ENCODE measurements at regions not wholly inside any gene's neighbourhood (a gene's known extent, or its start where the extent isn't known, plus 50 kb on each side); places are given as distances from the start of the nearest gene placed in this dataset.

DNA sequence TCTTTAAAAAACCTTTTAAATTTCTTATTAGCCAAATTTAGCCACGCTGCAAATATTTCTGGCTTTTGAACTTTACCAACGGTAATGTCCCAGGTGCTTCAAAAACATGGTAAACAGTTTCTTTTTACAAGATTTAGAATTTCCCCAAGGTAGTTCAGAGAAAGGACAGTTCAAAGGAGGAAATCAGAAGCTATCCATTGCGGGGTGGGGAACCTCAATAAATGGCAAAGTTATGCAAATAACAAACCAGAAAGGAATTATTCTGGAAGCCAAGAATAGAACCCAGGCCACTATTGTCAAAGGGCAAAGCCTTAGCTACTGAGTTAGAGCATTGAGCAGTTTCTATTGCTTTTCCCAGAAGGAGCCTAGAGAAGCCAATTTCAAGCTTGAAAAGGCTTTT lies 62.3 kb downstream of the PDE6H start:
- no peak for TF ChIP-seq GFI1B (tag by site-specific recombination; IDR thresholded peaks at IDR 0.05)
- TF ChIP-seq HOXD13 (CRISPR knock-in tag; IDR thresholded peaks at IDR 0.05; ENCODE audit: borderline replicate concordance), result no peak
- ChIA-PET CTCF (no interaction called here), POLR2A (no interaction called here)
- Histone ChIP-seq H3K27ac (ENCODE audit: extremely low read depth, low read depth, low read length) (no peak overlapping the region), H3K4me3 (ENCODE audit: low read depth, low read length) (no peak overlapping the region), H3K9me3 (ENCODE audit: control insufficient read depth, insufficient read depth, low read depth, low read length) (no peaks in the 10 kb centered on the region), H3K4me1 (ENCODE audit: control insufficient read depth, insufficient read depth, low read length) (peaks cover 2% of the 10 kb centered on the region; the same call in 1 of the 2 replicates), H3K36me3 (ENCODE audit: control insufficient read depth in 2 of 2, insufficient read depth in 1 of 2, low read length in 2 of 2) (no peaks in the 10 kb centered on the region)

GRCh38 chr12:15037091-15037687 lies 64.3 kb downstream of the PDE6H start:
- no peaks in the 10 kb centered on the region for H3K36me3 ChIP-seq (ENCODE audit: control insufficient read depth in 2 of 2, insufficient read depth in 1 of 2, low read length in 2 of 2)
- no peak overlapping the region for H3K4me3 ChIP-seq (ENCODE audit: low read depth, low read length)
- ChIA-PET POLR2A (no interaction called here), CTCF (no interaction called here)
- peaks cover 2% of the 10 kb centered on the region; the same call in 1 of the 2 replicates for H3K4me1 ChIP-seq (ENCODE audit: control insufficient read depth, insufficient read depth, low read length)
- no peaks in the 10 kb centered on the region for H3K9me3 ChIP-seq (ENCODE audit: control insufficient read depth, insufficient read depth, low read depth, low read length)
- no peak overlapping the region for H3K27ac ChIP-seq (ENCODE audit: extremely low read depth, low read depth, low read length)
- TF ChIP-seq KLF8 (tag by site-specific recombination; IDR thresholded peaks at IDR 0.05), result no peak

- CTCF ChIA-PET, result no interaction called here
- Histone ChIP-seq H3K4me3 (ENCODE audit: low read depth, low read length) (no peak overlapping the region), H3K4me1 (ENCODE audit: control insufficient read depth, insufficient read depth, low read length) (peaks cover 2% of the 10 kb centered on the region; the same call in 1 of the 2 replicates), H3K9me3 (ENCODE audit: control insufficient read depth, insufficient read depth, low read depth, low read length) (no peaks in the 10 kb centered on the region), H3K27ac (ENCODE audit: extremely low read depth, low read depth, low read length) (no peak overlapping the region), H3K36me3 (ENCODE audit: control insufficient read depth in 2 of 2, insufficient read depth in 1 of 2, low read length in 2 of 2) (no peaks in the 10 kb centered on the region)
- POLR2A ChIA-PET, result no interaction called here
- TF ChIP-seq KLF8 (tag by site-specific recombination; IDR thresholded peaks at IDR 0.05), result no peak
- no peak for TF ChIP-seq ZNF155 (tag by site-specific recombination; IDR thresholded peaks at IDR 0.05)
- TF ChIP-seq ZNF311 (tag by site-specific recombination; IDR thresholded peaks at IDR 0.05; ENCODE audit: borderline replicate concordance), result no peak
- TF ChIP-seq SP3 (tag by site-specific recombination; IDR thresholded peaks at IDR 0.05), result no peak
- no peak for TF ChIP-seq ZNF580 (tag by site-specific recombination; IDR thresholded peaks at IDR 0.05)
- no peak for TF ChIP-seq PRDM1 (tag by site-specific recombination; IDR thresholded peaks at IDR 0.05)
- TF ChIP-seq ZNF621 (tag by site-specific recombination; IDR thresholded peaks at IDR 0.05), result no peak
- no peak for TF ChIP-seq SCRT2 (tag by site-specific recombination; IDR thresholded peaks at IDR 0.05)
- no peak for TF ChIP-seq MZF1 (tag by site-specific recombination; IDR thresholded peaks at IDR 0.05; ENCODE audit: borderline replicate concordance)
- no peak for TF ChIP-seq FEZF1 (tag by site-specific recombination; IDR thresholded peaks at IDR 0.05)
- TF ChIP-seq ZNF776 (tag by site-specific recombination; IDR thresholded peaks at IDR 0.05; ENCODE audit: borderline replicate concordance), result no peak
- no peak for TF ChIP-seq ZNF626 (tag by site-specific recombination; IDR thresholded peaks at IDR 0.05)
- TF ChIP-seq IKZF3 (tag by site-specific recombination; IDR thresholded peaks at IDR 0.05), result no peak
- no peak for TF ChIP-seq ZNF391 (tag by site-specific recombination; IDR thresholded peaks at IDR 0.05; ENCODE audit: borderline replicate concordance, low read depth)
- no peak for TF ChIP-seq YY2 (tag by site-specific recombination; IDR thresholded peaks at IDR 0.05)
- no peak for TF ChIP-seq ZNF426 (tag by site-specific recombination; IDR thresholded peaks at IDR 0.05)
- TF ChIP-seq ZNF629 (tag by site-specific recombination; IDR thresholded peaks at IDR 0.05), result no peak
Observed at GRCh38 chr12:15038137-15038536, 65.3 kb downstream of the PDE6H start.

GRCh38 chr12:15044471-15044870 lies 71.6 kb downstream of the PDE6H start:
- Histone ChIP-seq H3K4me1 (ENCODE audit: control insufficient read depth, insufficient read depth, low read length) (no peaks in the 10 kb centered on the region), H3K4me3 (ENCODE audit: low read depth, low read length) (no peak overlapping the region), H3K27ac (ENCODE audit: extremely low read depth, low read depth, low read length) (no peak overlapping the region), H3K36me3 (ENCODE audit: control insufficient read depth in 2 of 2, insufficient read depth in 1 of 2, low read length in 2 of 2) (no peaks in the 10 kb centered on the region), H3K9me3 (ENCODE audit: control insufficient read depth, insufficient read depth, low read depth, low read length) (no peaks in the 10 kb centered on the region)
- ChIA-PET CTCF (no interaction called here), POLR2A (no interaction called here)
- TF ChIP-seq ZNF302 (tag by site-specific recombination; IDR thresholded peaks at IDR 0.05; ENCODE audit: low read depth), result no peak
- TF ChIP-seq ZBTB48 (tag by site-specific recombination; IDR thresholded peaks at IDR 0.05), result no peak
- TF ChIP-seq ZNF692 (tag by site-specific recombination; IDR thresholded peaks at IDR 0.05), result no peak
- TF ChIP-seq ZBTB1 (tag by site-specific recombination; IDR thresholded peaks at IDR 0.05), result no peak
- TF ChIP-seq, protein P1, sequence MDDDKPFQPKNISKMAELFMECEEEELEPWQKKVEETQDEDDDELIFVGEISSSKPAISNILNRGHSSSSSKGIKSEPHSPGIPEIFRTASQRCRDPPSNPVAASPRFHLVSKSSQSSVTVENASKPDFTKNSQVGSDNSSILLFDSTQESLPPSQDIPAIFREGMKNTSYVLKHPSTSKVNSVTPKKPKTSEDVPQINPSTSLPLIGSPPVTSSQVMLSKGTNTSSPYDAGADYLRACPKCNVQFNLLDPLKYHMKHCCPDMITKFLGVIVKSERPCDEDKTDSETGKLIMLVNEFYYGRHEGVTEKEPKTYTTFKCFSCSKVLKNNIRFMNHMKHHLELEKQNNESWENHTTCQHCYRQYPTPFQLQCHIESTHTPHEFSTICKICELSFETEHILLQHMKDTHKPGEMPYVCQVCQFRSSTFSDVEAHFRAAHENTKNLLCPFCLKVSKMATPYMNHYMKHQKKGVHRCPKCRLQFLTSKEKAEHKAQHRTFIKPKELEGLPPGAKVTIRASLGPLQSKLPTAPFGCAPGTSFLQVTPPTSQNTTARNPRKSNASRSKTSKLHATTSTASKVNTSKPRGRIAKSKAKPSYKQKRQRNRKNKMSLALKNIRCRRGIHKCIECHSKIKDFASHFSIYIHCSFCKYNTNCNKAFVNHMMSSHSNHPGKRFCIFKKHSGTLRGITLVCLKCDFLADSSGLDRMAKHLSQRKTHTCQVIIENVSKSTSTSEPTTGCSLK (tag by site-specific recombination; IDR thresholded peaks at IDR 0.05), result no peak
- no peak for TF ChIP-seq ZBTB7A (tag by site-specific recombination; IDR thresholded peaks at IDR 0.05; ENCODE audit: low read depth)

All from HEK293 (cell line).